ENCODE measurements at regions not wholly inside any gene's neighbourhood (a gene's known extent, or its start where the extent isn't known, plus 50 kb on each side); places are given as distances from the start of the nearest gene placed in this dataset.

- TF ChIP-seq RAD21 (IDR thresholded peaks at IDR 0.05; ENCODE audit: low read depth) (peak; percentile 40; the same call in 1 of the 2 replicates), EGR1 (IDR thresholded peaks at IDR 0.05) (no peak)
Observed at GRCh38 chr16:72400257-72401083, 228.5 kb upstream of the PMFBP1 start.

- no peak for TF ChIP-seq TCF12 (IDR thresholded peaks at IDR 0.05; ENCODE audit: low read depth)
- TF ChIP-seq CREB1 (IDR thresholded peaks at IDR 0.05; ENCODE audit: low read depth), result no peak
- no peak for TF ChIP-seq TEAD4 (IDR thresholded peaks at IDR 0.05)
- no peak for TF ChIP-seq EGR1 (IDR thresholded peaks at IDR 0.05)
- TF ChIP-seq CEBPB (IDR thresholded peaks at IDR 0.05), result no peak
- no peak for TF ChIP-seq FOXM1 (IDR thresholded peaks at IDR 0.05; ENCODE audit: borderline replicate concordance, low read depth)
- no peak for TF ChIP-seq USF1 (IDR thresholded peaks at IDR 0.05)
- TF ChIP-seq NFIC (IDR thresholded peaks at IDR 0.05), result no peak
Observed at GRCh38 chr16:72399811-72400210, 227.9 kb upstream of the PMFBP1 start.

- TF ChIP-seq ZBTB7A (IDR thresholded peaks at IDR 0.05; ENCODE audit: low read depth) (no peak), NFIC (IDR thresholded peaks at IDR 0.05) (no peak), USF1 (IDR thresholded peaks at IDR 0.05) (no peak), EP300 (IDR thresholded peaks at IDR 0.05; ENCODE audit: borderline replicate concordance) (no peak), RAD21 (IDR thresholded peaks at IDR 0.05; ENCODE audit: low read depth) (no peak)
Observed at GRCh38 chr16:72397876-72398275, 225.9 kb upstream of the PMFBP1 start.

- TF ChIP-seq YY1 (IDR thresholded peaks at IDR 0.05; ENCODE audit: low read depth) (no peak), REST (IDR thresholded peaks at IDR 0.05; ENCODE audit: low read depth) (no peak), FOXM1 (IDR thresholded peaks at IDR 0.05; ENCODE audit: borderline replicate concordance, low read depth) (no peak), USF1 (IDR thresholded peaks at IDR 0.05) (no peak), TAF1 (IDR thresholded peaks at IDR 0.05; ENCODE audit: low read depth) (no peak), TCF12 (IDR thresholded peaks at IDR 0.05; ENCODE audit: low read depth) (no peak), RAD21 (IDR thresholded peaks at IDR 0.05; ENCODE audit: low read depth) (no peak), MAX (IDR thresholded peaks at IDR 0.05) (no peak), NFIC (IDR thresholded peaks at IDR 0.05) (no peak), CREB1 (IDR thresholded peaks at IDR 0.05; ENCODE audit: low read depth) (no peak), EGR1 (IDR thresholded peaks at IDR 0.05) (no peak), CEBPB (IDR thresholded peaks at IDR 0.05) (no peak), EP300 (IDR thresholded peaks at IDR 0.05; ENCODE audit: borderline replicate concordance) (no peak), ZBTB7A (IDR thresholded peaks at IDR 0.05; ENCODE audit: low read depth) (no peak), TEAD4 (IDR thresholded peaks at IDR 0.05) (no peak)
Observed at GRCh38 chr16:72394526-72394925, 222.6 kb upstream of the PMFBP1 start.

- TF ChIP-seq TEAD4 (IDR thresholded peaks at IDR 0.05), result no peak
Observed at GRCh38 chr16:72389791-72390190, 217.8 kb upstream of the PMFBP1 start.

GRCh38 chr16:72388007-72388406 lies 216.1 kb upstream of the PMFBP1 start:
- TF ChIP-seq TEAD4 (IDR thresholded peaks at IDR 0.05) (no peak), ZBTB7A (IDR thresholded peaks at IDR 0.05; ENCODE audit: low read depth) (no peak), USF1 (IDR thresholded peaks at IDR 0.05) (no peak), RAD21 (IDR thresholded peaks at IDR 0.05; ENCODE audit: low read depth) (no peak), EP300 (IDR thresholded peaks at IDR 0.05; ENCODE audit: borderline replicate concordance) (no peak), REST (IDR thresholded peaks at IDR 0.05; ENCODE audit: low read depth) (no peak), CREB1 (IDR thresholded peaks at IDR 0.05; ENCODE audit: low read depth) (no peak), EGR1 (IDR thresholded peaks at IDR 0.05) (no peak), NFIC (IDR thresholded peaks at IDR 0.05) (no peak), CEBPB (IDR thresholded peaks at IDR 0.05) (no peak)
